Smooth muscle cell (in vitro differentiated cells): ENCODE measurements at regions not wholly inside any gene's neighbourhood (a gene's known extent, or its start where the extent isn't known, plus 50 kb on each side); places are given as distances from the start of the nearest gene placed in this dataset.

ENCODE experiments used
- DNase-seq: peaks from one replicate; lab custom pipeline; 2025; ENCODE audit not compliant: unreplicated experiment; lab: John Stamatoyannopoulos, UW
- H2AFZ ChIP-seq: fragments of 200-600 bp; sonication (generic); 2 replicates; pipeline ENCODE4 v1.6.0; 2016; ENCODE audit warnings: antibody characterized with exemption, low read depth, mild to moderate bottlenecking
- H3F3A ChIP-seq: fragments of 200-600 bp; sonication (generic); 2 replicates; pipeline ENCODE4 v1.6.0; 2017; ENCODE audit warnings: antibody characterized with exemption, low read depth
- H3K27ac ChIP-seq: fragments of 200-600 bp; sonication (generic); 2 replicates; pipeline ENCODE4 v1.5.1; 2016; ENCODE audit warnings: low read depth, mild to moderate bottlenecking
- H3K27me3 ChIP-seq: fragments of 200-600 bp; sonication (generic); 2 replicates; pipeline ENCODE4 v1.6.1; 2016; ENCODE audit warnings: low read depth, mild to moderate bottlenecking
- H3K36me3 ChIP-seq: fragments of 200-600 bp; sonication (generic); 2 replicates; pipeline ENCODE4 v1.5.1; 2016; ENCODE audit warnings: low read depth
- H3K4me1 ChIP-seq: fragments of 200-600 bp; sonication (generic); 2 replicates; pipeline ENCODE4 v1.5.1; 2016; ENCODE audit warnings: low read depth
- H3K4me2 ChIP-seq: fragments of 200-600 bp; sonication (generic); 2 replicates; pipeline ENCODE4 v1.6.0; 2016; ENCODE audit warnings: mild to moderate bottlenecking
- H3K4me3 ChIP-seq: fragments of 200-600 bp; sonication (generic); 2 replicates; pipeline ENCODE4 v1.5.1; 2016; ENCODE audit warnings: mild to moderate bottlenecking
- H3K79me2 ChIP-seq: fragments of 200-600 bp; sonication (generic); 2 replicates; pipeline ENCODE4 v1.6.0; 2016; ENCODE audit warnings: low read depth, mild to moderate bottlenecking
- H3K9ac ChIP-seq: fragments of 200-600 bp; sonication (generic); 2 replicates; pipeline ENCODE4 v1.6.0; 2016; ENCODE audit warnings: low read depth
- H3K9me3 ChIP-seq: fragments of 200-600 bp; sonication (generic); replicated peaks from 2 replicates; pipeline ENCODE4 v1.5.1; 2016; ENCODE audit warnings: low read depth
- H4K20me1 ChIP-seq: fragments of 200-600 bp; sonication (generic); 2 replicates; pipeline ENCODE4 v1.6.0; 2016; ENCODE audit warnings: low read depth
- WGBS: methylation state at CpG from one replicate; pipeline ENCODE4 v1.1.7; 2016; ENCODE audit warnings: low lambda C conversion rate; 5-methylcytosine and 5-hydroxymethylcytosine counted together
- TF ChIP-seq, protein P1 (sequence below): fragments of 200-600 bp; sonication (generic); IDR thresholded peaks from 2 replicates; pipeline ENCODE4 v1.5.1; 2017; ENCODE audit warnings: borderline replicate concordance, mild to moderate bottlenecking, antibody characterized with exemption; ENCODE audit not compliant: insufficient read depth, poor library complexity, severe bottlenecking

DNA sequence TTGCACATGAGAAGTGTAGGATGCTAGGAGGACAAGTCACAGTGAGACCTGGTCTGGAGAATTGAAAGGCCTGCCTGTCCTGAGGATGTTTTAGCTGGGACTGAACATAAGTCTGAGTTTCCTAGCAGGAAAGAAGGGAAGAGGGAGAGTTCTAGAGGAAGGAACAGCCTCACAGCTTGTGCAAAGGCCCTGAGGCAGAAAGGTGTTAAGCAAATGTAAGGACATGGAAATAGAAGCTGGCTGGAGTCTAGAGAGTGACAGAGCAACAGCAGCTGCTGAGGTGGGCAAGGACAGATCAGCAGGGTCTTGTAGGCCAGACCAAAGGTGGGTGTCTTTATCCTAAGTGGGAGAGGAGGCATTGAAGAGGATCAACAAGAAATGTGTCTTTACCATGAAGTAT, 210.9 kb upstream of the E2F8 start:
- H3F3A ChIP-seq: no peaks in the 10 kb centered on the region
- H3K79me2 ChIP-seq: no peaks in the 10 kb centered on the region
- H2AFZ ChIP-seq: no peak overlapping the region
- H4K20me1 ChIP-seq: no peaks in the 10 kb centered on the region
- no peaks in the 10 kb centered on the region for H3K4me1 ChIP-seq
- no peak overlapping the region for H3K4me3 ChIP-seq
- TF ChIP-seq, protein P1, sequence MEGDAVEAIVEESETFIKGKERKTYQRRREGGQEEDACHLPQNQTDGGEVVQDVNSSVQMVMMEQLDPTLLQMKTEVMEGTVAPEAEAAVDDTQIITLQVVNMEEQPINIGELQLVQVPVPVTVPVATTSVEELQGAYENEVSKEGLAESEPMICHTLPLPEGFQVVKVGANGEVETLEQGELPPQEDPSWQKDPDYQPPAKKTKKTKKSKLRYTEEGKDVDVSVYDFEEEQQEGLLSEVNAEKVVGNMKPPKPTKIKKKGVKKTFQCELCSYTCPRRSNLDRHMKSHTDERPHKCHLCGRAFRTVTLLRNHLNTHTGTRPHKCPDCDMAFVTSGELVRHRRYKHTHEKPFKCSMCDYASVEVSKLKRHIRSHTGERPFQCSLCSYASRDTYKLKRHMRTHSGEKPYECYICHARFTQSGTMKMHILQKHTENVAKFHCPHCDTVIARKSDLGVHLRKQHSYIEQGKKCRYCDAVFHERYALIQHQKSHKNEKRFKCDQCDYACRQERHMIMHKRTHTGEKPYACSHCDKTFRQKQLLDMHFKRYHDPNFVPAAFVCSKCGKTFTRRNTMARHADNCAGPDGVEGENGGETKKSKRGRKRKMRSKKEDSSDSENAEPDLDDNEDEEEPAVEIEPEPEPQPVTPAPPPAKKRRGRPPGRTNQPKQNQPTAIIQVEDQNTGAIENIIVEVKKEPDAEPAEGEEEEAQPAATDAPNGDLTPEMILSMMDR: no peak
- peaks cover 22% of the 10 kb centered on the region for H3K27me3 ChIP-seq
- H3K36me3 ChIP-seq: no peaks in the 10 kb centered on the region
- H3K9me3 ChIP-seq: no peaks in the 10 kb centered on the region
- no peak overlapping the region for H3K4me2 ChIP-seq
- DNase-seq: no peak
- no peak overlapping the region for H3K9ac ChIP-seq
- H3K27ac ChIP-seq: no peak overlapping the region

- no peak for DNase-seq
- Histone ChIP-seq H3K27me3 (peaks cover 22% of the 10 kb centered on the region), H3K27ac (no peak overlapping the region), H3K36me3 (no peaks in the 10 kb centered on the region), H3K4me1 (no peaks in the 10 kb centered on the region), H3K9ac (no peak overlapping the region), H4K20me1 (no peaks in the 10 kb centered on the region), H3K4me3 (no peak overlapping the region), H3K79me2 (no peaks in the 10 kb centered on the region), H3K9me3 (no peaks in the 10 kb centered on the region), H3F3A (no peaks in the 10 kb centered on the region), H2AFZ (no peak overlapping the region), H3K4me2 (no peak overlapping the region)
- WGBS: 86% methylated on average over 1 of the region's 1 CpG
- TF ChIP-seq, protein P1: no peak
These were observed 209.5 kb upstream of the E2F8 start for GRCh38 chr11:19450282-19450681.

GRCh38 chr11:19448651-19449050, 207.9 kb upstream of the E2F8 start:
- H3K4me3 ChIP-seq: no peak overlapping the region
- TF ChIP-seq, protein P1: no peak
- H3K79me2 ChIP-seq: no peaks in the 10 kb centered on the region
- H3K36me3 ChIP-seq: no peaks in the 10 kb centered on the region
- no peak for DNase-seq
- H3K27ac ChIP-seq: no peak overlapping the region
- 94% methylated on average over 2 of the region's 2 CpGs for WGBS
- no peak overlapping the region for H3K4me2 ChIP-seq
- no peak overlapping the region for H3K9ac ChIP-seq
- no peaks in the 10 kb centered on the region for H3F3A ChIP-seq
- no peak overlapping the region for H2AFZ ChIP-seq
- peaks cover 22% of the 10 kb centered on the region for H3K27me3 ChIP-seq
- H4K20me1 ChIP-seq: no peaks in the 10 kb centered on the region
- no peaks in the 10 kb centered on the region for H3K4me1 ChIP-seq
- no peaks in the 10 kb centered on the region for H3K9me3 ChIP-seq

GRCh38 chr11:19447150-19447566, 206.4 kb upstream of the E2F8 start:
- H3F3A ChIP-seq: no peaks in the 10 kb centered on the region
- 64% methylated on average over 5 of the region's 5 CpGs for WGBS
- no peaks in the 10 kb centered on the region for H3K79me2 ChIP-seq
- H3K4me2 ChIP-seq: no peak overlapping the region
- H4K20me1 ChIP-seq: no peaks in the 10 kb centered on the region
- TF ChIP-seq, protein P1: no peak
- peaks cover 22% of the 10 kb centered on the region for H3K27me3 ChIP-seq
- H3K4me3 ChIP-seq: no peak overlapping the region
- no peak for DNase-seq
- H3K36me3 ChIP-seq: no peaks in the 10 kb centered on the region
- H2AFZ ChIP-seq: no peak overlapping the region
- no peak overlapping the region for H3K27ac ChIP-seq
- no peaks in the 10 kb centered on the region for H3K9me3 ChIP-seq
- no peak overlapping the region for H3K9ac ChIP-seq
- no peaks in the 10 kb centered on the region for H3K4me1 ChIP-seq
